Activated T-helper 17 cell treated with anti-CD3 and anti-CD28 coated beads, Interleukin-2, amount 50 U/mL, for 72 hours (primary cell): ENCODE measurements at regions not wholly inside any gene's neighbourhood (a gene's known extent, or its start where the extent isn't known, plus 50 kb on each side); places are given as distances from the start of the nearest gene placed in this dataset.

ENCODE experiments used
- ATAC-seq: fragments of 150-1000 bp; cut with Tn5 transposase; replicated peaks from 2 replicates; pipeline ENCODE4 v1.10.0; 2021; ENCODE audit warnings: mild to moderate bottlenecking, moderate library complexity
- H3K27ac Mint-ChIP-seq: one replicate; pipeline ENCODE4 v1.8.0; 2022; ENCODE audit warnings: mixed read lengths
- H3K27me3 Mint-ChIP-seq: one replicate; pipeline ENCODE4 v1.8.0; 2022; ENCODE audit warnings: mixed read lengths
- H3K36me3 Mint-ChIP-seq: one replicate; pipeline ENCODE4 v1.8.0; 2022; ENCODE audit warnings: low read depth, mild to moderate bottlenecking, mixed read lengths
- H3K4me1 Mint-ChIP-seq: one replicate; pipeline ENCODE4 v1.8.0; 2022; ENCODE audit warnings: mixed read lengths
- H3K4me3 Mint-ChIP-seq: one replicate; pipeline ENCODE4 v1.8.0; 2022; ENCODE audit warnings: mild to moderate bottlenecking, mixed read lengths
- H3K9me3 Mint-ChIP-seq: one replicate; pipeline ENCODE4 v1.8.0; 2022; ENCODE audit warnings: mixed read lengths

- Mint-ChIP-seq H3K4me1 (no peaks in the 10 kb centered on the region), H3K4me3 (no peak overlapping the region), H3K27me3 (no peaks in the 10 kb centered on the region), H3K9me3 (peaks cover 9% of the 10 kb centered on the region), H3K27ac (no peak overlapping the region), H3K36me3 (no peaks in the 10 kb centered on the region)
- peak; percentile 11 for ATAC-seq
Measured at GRCh38 chr2:53460347-53460746, 307.3 kb upstream of the CHAC2 start.

GRCh38 chr2:53455094-53455493 is 312.5 kb upstream of the CHAC2 start:
- Mint-ChIP-seq H3K36me3 (no peaks in the 10 kb centered on the region), H3K27ac (no peak overlapping the region), H3K4me3 (no peak overlapping the region), H3K9me3 (peaks cover 8% of the 10 kb centered on the region), H3K27me3 (no peaks in the 10 kb centered on the region), H3K4me1 (no peaks in the 10 kb centered on the region)
- no peak for ATAC-seq

- H3K9me3 Mint-ChIP-seq = peaks cover 8% of the 10 kb centered on the region
- H3K36me3 Mint-ChIP-seq = no peaks in the 10 kb centered on the region
- H3K27ac Mint-ChIP-seq = no peak overlapping the region
- no peak for ATAC-seq
- no peaks in the 10 kb centered on the region for H3K27me3 Mint-ChIP-seq
- H3K4me3 Mint-ChIP-seq = no peak overlapping the region
- no peaks in the 10 kb centered on the region for H3K4me1 Mint-ChIP-seq
Measured at GRCh38 chr2:53452957-53453748, 314.5 kb upstream of the CHAC2 start.

GRCh38 chr2:53452400-53452799 is 315.2 kb upstream of the CHAC2 start:
- H3K27ac Mint-ChIP-seq = no peak overlapping the region
- no peaks in the 10 kb centered on the region for H3K36me3 Mint-ChIP-seq
- H3K9me3 Mint-ChIP-seq = peaks cover 3% of the 10 kb centered on the region
- no peak for ATAC-seq
- H3K4me3 Mint-ChIP-seq = no peak overlapping the region
- no peaks in the 10 kb centered on the region for H3K4me1 Mint-ChIP-seq
- H3K27me3 Mint-ChIP-seq = no peaks in the 10 kb centered on the region

- no peaks in the 10 kb centered on the region for H3K27me3 Mint-ChIP-seq
- no peak overlapping the region for H3K27ac Mint-ChIP-seq
- H3K4me1 Mint-ChIP-seq = no peaks in the 10 kb centered on the region
- H3K36me3 Mint-ChIP-seq = no peaks in the 10 kb centered on the region
- no peak overlapping the region for H3K4me3 Mint-ChIP-seq
- no peak for ATAC-seq
- H3K9me3 Mint-ChIP-seq = peaks cover 3% of the 10 kb centered on the region
Measured at GRCh38 chr2:53450923-53451322, 316.7 kb upstream of the CHAC2 start.

- Mint-ChIP-seq H3K36me3 (no peaks in the 10 kb centered on the region), H3K4me3 (no peak overlapping the region), H3K4me1 (peaks cover 4% of the 10 kb centered on the region), H3K9me3 (no peaks in the 10 kb centered on the region), H3K27ac (no peak overlapping the region), H3K27me3 (peaks cover 4% of the 10 kb centered on the region)
- no peak for ATAC-seq
Measured at GRCh38 chr2:53448591-53448990, 319.0 kb upstream of the CHAC2 start.

- Mint-ChIP-seq H3K27ac (no peak overlapping the region), H3K27me3 (peaks cover 4% of the 10 kb centered on the region), H3K4me3 (no peak overlapping the region), H3K36me3 (no peaks in the 10 kb centered on the region), H3K4me1 (peaks cover 4% of the 10 kb centered on the region), H3K9me3 (no peaks in the 10 kb centered on the region)
- ATAC-seq = no peak
Measured at GRCh38 chr2:53448086-53448485, 319.5 kb upstream of the CHAC2 start.

- peaks cover 8% of the 10 kb centered on the region for H3K27me3 Mint-ChIP-seq
- peaks cover 4% of the 10 kb centered on the region for H3K4me1 Mint-ChIP-seq
- H3K27ac Mint-ChIP-seq = no peak overlapping the region
- peak; percentile 95 for ATAC-seq
- H3K9me3 Mint-ChIP-seq = no peaks in the 10 kb centered on the region
- H3K36me3 Mint-ChIP-seq = no peaks in the 10 kb centered on the region
- no peak overlapping the region for H3K4me3 Mint-ChIP-seq
Measured at GRCh38 chr2:53445383-53446070, 322.1 kb upstream of the CHAC2 start.

GRCh38 chr2:53442783-53443182 is 324.8 kb upstream of the CHAC2 start:
- H3K27ac Mint-ChIP-seq = no peak overlapping the region
- H3K36me3 Mint-ChIP-seq = no peaks in the 10 kb centered on the region
- no peak for ATAC-seq
- peaks cover 4% of the 10 kb centered on the region for H3K4me1 Mint-ChIP-seq
- peaks cover 8% of the 10 kb centered on the region for H3K27me3 Mint-ChIP-seq
- H3K4me3 Mint-ChIP-seq = no peak overlapping the region
- no peaks in the 10 kb centered on the region for H3K9me3 Mint-ChIP-seq

GRCh38 chr2:53442093-53442492 is 325.5 kb upstream of the CHAC2 start:
- Mint-ChIP-seq H3K4me3 (no peak overlapping the region), H3K4me1 (peaks cover 4% of the 10 kb centered on the region), H3K27ac (no peak overlapping the region), H3K36me3 (no peaks in the 10 kb centered on the region), H3K27me3 (peaks cover 8% of the 10 kb centered on the region), H3K9me3 (no peaks in the 10 kb centered on the region)
- ATAC-seq = no peak

- no peak for ATAC-seq
Measured at GRCh38 chr2:53438692-53439091, 328.9 kb upstream of the CHAC2 start.

GRCh38 chr2:53438100-53438499 is 329.5 kb upstream of the CHAC2 start:
- Mint-ChIP-seq H3K27me3 (peaks cover 4% of the 10 kb centered on the region), H3K27ac (no peak overlapping the region), H3K4me3 (no peak overlapping the region), H3K36me3 (no peaks in the 10 kb centered on the region), H3K4me1 (no peaks in the 10 kb centered on the region), H3K9me3 (no peaks in the 10 kb centered on the region)
- no peak for ATAC-seq

More at GRCh38 chr2:53438692-53439091, 328.9 kb upstream of the CHAC2 start:
- Mint-ChIP-seq H3K27ac (no peak overlapping the region), H3K27me3 (peaks cover 4% of the 10 kb centered on the region), H3K4me1 (no peaks in the 10 kb centered on the region), H3K4me3 (no peak overlapping the region), H3K9me3 (no peaks in the 10 kb centered on the region), H3K36me3 (no peaks in the 10 kb centered on the region)

GRCh38 chr2:53437371-53437770 is 330.2 kb upstream of the CHAC2 start:
- no peaks in the 10 kb centered on the region for H3K9me3 Mint-ChIP-seq
- no peak overlapping the region for H3K4me3 Mint-ChIP-seq
- H3K27me3 Mint-ChIP-seq = peaks cover under 1% of the 10 kb centered on the region
- no peaks in the 10 kb centered on the region for H3K36me3 Mint-ChIP-seq
- H3K27ac Mint-ChIP-seq = no peak overlapping the region
- no peak for ATAC-seq
- no peaks in the 10 kb centered on the region for H3K4me1 Mint-ChIP-seq

GRCh38 chr2:53436882-53437281 is 330.7 kb upstream of the CHAC2 start:
- no peak for ATAC-seq
- no peaks in the 10 kb centered on the region for H3K27me3 Mint-ChIP-seq
- no peaks in the 10 kb centered on the region for H3K4me1 Mint-ChIP-seq
- no peaks in the 10 kb centered on the region for H3K9me3 Mint-ChIP-seq
- no peaks in the 10 kb centered on the region for H3K36me3 Mint-ChIP-seq
- H3K27ac Mint-ChIP-seq = no peak overlapping the region
- H3K4me3 Mint-ChIP-seq = no peak overlapping the region

GRCh38 chr2:53435610-53436009 is 332.0 kb upstream of the CHAC2 start:
- no peak overlapping the region for H3K27ac Mint-ChIP-seq
- ATAC-seq = no peak
- H3K4me1 Mint-ChIP-seq = no peaks in the 10 kb centered on the region

More at GRCh38 chr2:53435610-53436009, 332.0 kb upstream of the CHAC2 start:
- Mint-ChIP-seq H3K9me3 (no peaks in the 10 kb centered on the region), H3K27me3 (no peaks in the 10 kb centered on the region), H3K4me3 (no peak overlapping the region), H3K36me3 (no peaks in the 10 kb centered on the region)
